GM04504 (cell line): ENCODE measurements at regions not wholly inside any gene's neighbourhood (a gene's known extent, or its start where the extent isn't known, plus 50 kb on each side); places are given as distances from the start of the nearest gene placed in this dataset.

Source experiments
- DNase-seq: peaks from one replicate; pipeline ENCODE4 v3.0.0-alpha.2; 2012; ENCODE audit warnings: low read depth

DNA sequence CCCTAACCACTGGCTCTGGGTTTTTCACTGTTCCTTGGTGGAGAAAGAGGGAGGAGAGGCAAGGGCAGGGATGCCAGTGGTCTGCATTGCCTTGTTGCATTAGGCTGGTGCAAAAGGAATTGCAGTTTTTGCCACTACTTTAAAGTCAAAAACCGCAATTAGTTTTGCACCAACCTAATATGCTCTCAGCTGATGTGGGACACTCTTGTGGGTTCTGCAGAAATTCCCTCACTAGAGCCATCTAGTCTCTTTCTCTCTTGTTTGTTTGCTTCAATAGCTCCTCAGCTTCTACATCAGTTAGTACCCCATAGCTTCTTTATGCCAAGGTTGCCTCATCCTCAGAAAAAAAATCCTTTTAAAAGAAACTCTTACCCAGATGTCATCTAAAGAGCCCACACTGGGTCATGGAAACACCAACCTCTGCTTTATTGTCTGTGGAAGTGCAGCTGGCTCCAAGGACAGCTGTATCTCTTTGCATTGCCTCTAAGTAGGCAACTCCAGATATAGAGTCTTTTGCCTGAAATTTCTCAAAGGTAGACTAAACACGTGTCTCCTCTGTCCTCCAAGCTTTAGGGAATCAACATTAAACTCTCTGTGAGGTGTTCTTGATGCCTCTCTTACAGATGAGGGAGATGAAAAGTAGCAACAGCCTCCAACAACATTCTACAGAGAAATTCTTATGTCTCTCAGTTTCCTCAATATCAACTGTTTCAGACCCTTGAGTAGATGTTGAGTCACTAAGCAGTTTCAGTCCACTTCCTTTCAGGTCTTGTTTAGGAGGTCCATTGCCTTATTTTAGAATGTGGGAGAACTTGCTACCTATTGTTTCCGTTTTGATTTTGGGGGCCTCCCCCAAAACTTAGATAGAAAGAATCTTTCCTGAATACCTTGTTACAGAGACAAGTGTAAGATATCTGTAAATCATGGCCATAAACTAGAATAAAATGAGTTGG is 84.9 kb upstream of the MEF2C start:
- DNase-seq = no peak

DNA sequence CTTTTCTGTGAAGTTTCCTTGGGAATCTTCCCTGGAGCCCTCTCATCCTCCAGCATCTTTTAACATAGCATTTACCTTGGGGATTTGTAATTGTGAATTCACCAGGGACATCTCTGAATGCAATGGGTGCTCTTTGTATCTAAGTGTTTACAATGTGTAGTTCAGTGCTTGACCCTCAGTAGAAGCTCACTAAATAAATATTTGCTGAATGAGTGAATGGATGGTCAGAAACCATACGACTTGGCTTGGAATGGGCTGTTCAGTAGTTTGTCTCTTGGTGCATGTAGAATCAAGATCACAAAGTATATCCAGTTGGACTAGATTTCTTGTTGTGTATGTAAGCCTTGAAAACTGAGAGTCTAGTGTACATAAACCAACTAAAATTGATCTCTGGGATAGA is 81.8 kb upstream of the MEF2C start:
- DNase-seq = no peak

DNA sequence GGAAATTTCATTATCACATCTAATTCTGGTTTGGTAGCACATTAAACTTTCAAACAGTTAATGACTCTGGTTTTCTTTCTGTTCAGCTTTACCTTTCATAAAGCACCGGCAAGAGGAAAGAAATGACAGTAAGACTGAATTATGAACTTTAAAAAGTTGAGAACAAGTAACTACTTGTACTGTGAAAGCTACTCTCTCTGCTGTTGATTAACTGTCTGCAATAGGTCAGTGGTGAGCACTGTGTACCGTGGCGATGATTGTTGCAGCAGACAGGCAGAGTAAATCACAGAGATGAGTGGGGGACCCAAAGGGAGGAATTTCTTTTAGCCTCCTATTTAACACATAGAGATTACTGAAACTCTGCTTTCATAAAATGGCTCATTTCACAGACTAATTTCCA is 74.0 kb upstream of the MEF2C start:
- DNase-seq = no peak

DNA sequence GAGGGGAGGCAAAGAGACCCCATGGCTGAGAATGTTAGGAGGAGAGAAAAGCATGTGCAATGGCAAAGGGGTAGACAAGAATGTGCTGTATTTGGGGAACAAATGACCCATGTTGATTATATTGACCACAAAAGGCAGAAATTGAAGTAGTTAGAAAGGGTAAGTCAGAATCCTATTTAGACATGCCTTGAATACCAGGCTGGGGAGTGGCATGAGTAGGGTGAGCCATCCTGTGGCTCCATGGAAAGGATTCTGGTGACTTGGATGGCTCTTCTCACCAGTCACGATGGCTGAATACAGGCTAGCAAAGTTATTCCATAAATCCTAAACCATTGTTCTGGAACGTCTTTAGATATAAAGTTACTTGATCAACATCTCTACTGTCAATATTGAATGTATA is 73.4 kb upstream of the MEF2C start:
- no peak for DNase-seq

DNA sequence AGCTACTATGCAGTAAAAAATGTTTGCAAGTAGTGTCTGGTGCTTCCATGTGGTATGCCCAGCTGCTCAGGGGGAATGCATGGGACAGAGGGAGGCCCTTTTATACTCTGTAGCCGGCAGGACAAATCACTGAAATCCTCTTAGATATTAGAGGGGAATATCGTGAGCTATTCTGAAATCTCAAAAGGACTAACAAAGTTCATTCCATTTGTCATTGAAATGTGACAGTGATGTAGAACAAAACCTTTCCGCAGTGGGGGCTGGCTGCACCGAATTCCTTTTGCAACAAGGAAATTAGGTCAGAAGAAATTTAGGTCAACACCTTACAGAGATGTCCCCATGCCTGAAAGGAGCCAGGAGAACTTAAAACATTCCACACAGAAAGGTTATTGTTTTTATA is 72.4 kb upstream of the MEF2C start:
- DNase-seq = no peak

DNA sequence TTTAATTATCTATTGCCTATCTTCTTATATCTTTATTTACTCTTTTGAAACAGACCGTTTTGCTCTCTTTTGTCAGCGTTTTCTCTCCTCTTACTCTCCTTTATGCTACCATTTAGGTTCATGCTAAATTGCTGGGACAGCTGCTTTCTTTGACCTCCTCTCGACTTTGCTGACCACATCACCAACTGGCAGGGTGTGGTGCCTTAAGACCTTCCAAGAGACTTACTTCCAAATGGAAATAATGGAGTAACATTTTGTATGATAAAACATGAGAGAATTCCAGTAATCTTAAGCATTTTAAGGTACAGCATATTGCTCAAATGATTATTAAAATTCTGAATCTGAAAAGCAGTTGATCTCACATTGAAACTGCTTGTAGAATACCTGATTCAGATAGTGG is 71.5 kb upstream of the MEF2C start:
- DNase-seq = no peak

DNA sequence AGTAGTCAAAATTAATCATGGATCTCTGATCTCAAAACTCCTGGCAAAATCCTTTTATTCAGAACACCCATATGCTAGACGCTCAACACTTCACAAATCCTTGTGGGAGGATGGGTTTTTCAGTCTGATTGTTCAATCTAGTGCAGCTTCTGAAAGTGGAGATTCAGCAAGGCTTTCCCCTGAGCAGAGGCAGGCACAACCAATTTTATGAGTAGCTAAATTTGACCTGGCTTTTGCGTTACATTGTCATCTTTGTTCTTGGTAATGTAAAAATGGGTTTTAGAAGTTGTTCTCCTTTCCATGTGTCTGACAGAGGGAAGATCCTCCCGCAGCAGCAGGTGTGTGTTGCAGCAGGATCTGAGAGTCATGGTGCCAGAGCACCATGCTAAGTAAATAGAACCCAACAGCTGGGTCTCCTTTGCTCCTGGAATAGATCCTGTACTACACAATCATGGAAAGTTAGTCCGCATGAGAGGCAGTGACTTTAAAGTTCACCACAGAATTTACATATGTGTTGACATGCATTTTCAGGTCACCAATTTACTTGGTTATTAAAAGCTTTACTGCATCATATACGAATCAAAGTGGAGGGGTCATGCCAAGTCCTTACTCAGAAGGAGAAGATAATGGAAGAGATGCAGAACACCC is 70.1 kb upstream of the MEF2C start:
- DNase-seq = no peak

DNA sequence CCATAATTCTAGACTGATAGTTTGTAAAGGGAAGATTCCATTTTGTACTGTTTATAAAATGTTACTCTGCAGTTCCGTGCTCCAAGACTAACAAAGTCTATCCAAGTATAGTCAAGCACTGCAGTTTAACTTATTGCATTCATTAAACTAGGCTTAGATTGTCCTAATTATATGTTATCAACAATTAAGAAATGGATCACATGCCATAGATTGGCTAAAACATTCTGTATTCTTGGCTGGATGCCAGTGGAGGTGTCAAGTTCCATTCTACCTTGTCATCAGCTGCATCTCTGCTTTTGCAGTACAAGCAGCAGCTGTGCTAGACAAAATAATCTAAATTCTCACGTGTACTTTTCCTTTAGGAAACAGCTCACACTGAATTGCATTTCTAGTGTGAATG is 69.4 kb upstream of the MEF2C start:
- no peak for DNase-seq

DNA sequence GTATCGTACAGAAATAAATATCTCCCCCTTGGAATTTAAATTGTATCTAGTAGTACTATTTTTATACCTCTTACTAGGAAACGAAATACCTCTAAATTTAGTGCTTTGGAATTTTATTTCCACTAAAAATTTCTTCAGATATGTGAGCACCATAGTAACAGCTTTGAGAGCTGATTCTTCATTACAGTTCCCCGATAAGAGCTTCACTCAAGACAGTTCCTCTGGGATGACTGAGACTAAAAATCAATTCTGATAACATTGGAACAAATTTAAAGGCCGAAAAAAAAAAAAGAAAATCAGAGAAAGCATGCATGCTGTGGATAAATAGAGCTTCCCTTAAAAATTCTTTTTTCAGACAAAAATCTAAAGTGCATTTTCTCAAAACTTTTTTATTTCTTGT is 68.5 kb upstream of the MEF2C start:
- DNase-seq = no peak

DNA sequence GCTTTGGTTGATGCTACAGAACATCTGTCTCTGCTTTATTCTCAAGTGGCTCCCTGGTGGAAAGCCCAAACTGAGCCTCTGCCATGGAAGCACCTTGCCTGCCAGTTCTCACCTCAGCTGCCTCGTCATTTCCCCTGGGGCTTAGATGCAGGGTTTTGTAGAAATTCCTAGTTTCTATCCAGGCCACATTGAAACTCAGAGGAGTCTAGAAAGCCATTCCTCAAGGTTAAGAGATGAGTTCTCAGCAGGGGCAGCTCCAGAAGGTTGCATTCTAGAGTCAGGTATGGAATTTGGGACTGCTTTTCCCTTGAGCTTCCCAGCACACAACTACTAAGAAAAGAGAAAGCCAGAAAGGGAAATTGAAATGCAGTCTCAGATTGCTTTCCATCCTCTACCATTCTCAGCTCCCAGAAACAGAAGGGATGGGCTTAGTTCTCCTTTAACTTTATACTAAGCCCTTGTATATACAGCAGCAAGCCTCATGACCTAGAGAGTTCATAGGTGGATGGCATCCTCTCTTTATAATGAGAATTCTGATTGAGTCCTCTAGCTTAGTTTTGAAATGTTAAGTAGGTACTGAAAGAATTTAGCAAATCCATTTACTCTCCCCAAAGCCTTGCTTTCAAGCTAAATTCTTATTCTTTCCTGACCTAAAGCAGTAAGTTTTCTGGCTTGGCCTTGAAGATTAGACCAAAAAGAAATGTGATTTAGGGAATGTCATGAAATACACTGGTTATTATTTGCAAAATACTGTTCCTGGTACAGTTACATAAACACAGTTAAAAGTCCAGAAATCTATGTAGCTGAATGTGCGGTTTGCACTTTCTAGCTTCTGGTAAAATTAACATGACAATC is 66.0 kb upstream of the MEF2C start:
- DNase-seq = no peak

DNA sequence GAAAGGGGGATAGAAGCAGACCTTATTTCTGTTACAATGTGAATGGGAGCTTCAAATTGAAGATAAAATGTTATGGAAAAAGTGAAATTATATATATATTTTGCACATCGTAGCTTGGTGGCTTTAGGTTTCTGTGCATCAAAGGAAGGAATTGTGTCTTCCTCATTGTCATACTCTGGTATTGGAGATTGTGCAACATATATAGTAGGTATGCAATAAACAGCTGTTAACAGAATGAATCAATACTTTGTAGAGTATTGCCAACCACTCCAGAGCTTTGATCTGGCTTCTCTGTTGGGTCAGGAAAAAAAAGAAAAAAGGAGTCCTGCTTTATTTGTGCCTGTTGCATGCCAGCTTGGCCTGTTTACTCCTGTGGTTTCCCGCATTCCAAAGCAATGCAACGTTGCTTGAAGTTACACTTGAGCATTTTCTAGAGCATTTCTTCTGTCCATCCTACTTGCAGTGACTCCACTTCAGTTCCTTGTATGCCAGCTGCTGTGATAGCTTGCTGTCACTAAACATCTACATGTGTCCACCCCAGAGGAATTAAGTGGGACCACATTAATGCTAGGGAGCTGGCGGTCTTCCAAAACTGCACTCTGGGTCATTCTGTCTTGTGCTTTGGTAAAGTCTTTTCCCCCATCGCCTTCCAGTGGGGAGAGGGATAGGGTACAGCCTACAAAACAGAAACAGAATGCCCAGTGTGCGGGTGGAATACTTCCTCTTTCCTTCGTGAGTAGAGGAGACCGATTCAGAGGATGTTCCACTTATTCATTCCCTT is 62.0 kb upstream of the MEF2C start:
- DNase-seq = no peak

DNA sequence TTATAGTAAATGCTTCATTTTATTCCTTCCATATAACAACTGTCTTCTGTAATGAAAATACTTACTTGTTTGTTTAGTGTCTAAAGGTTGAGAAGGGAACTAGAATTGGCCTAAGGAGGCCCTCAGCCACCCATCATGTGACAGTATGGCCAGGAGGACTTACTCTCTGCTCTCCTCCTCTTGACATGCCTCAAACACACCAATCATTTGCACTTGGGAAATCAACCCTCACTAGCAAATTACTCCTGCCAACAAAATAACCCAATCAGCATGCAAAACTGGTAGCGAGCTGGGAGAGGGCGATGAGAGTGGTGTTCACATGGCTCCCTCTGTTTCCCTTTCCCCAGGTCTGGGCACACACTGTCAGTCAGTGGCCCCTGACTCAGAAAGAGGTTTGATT is 58.6 kb upstream of the MEF2C start:
- no peak for DNase-seq

DNA sequence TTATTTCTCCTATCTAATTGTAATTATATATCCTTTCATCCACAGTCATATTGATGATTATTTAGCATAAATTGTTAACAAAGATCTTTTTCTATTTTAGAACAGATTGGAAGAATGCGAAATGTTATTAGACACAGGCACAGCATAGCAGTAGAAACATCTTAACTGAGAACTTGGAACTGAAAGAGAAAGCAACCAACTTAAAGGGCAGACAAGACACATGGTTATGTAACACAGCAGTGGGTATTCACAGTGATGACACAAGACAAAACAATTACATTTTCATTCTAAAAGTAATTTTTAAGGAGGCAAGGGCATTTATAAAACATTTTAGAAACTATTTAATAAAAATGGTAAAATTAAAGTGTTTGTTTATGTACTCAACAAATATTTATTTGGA is 57.7 kb upstream of the MEF2C start:
- DNase-seq = no peak

DNA sequence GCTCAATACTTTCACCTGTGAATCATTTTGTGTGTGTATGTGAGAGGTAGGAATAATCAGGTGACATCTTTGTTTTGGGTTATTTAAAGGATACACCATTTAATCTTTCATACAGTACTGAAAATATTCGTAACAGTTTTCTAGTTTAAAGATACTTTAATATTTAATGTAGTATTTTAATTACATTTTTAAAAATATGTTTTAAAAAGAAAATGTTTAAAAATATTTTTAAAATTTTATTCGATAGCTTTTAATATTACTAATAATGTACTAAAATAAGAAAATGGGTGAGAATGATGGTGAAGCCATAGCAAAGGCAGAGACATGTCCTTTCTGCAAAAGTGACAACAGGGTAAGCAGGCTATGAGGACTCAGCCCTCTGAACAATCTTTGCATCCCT is 56.3 kb upstream of the MEF2C start:
- no peak for DNase-seq

DNA sequence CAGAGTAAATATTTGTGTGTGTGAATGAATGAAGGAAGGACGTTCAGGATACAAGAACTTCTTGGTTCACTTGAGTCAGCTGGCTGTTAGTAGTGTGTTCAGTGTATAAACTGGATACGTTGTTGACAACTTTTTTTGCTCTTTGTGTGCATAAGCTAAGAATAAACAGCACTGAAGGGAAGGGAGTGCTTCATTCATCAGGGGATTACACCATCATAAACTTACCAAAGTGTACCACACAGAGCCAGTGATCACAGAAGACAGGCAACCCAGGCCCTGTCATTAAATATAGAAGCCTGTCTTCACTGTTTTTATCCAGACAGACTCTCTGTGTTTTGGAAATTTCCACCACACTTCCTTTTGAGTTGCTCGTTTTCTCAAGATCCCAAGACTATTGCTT is 55.5 kb upstream of the MEF2C start:
- no peak for DNase-seq

DNA sequence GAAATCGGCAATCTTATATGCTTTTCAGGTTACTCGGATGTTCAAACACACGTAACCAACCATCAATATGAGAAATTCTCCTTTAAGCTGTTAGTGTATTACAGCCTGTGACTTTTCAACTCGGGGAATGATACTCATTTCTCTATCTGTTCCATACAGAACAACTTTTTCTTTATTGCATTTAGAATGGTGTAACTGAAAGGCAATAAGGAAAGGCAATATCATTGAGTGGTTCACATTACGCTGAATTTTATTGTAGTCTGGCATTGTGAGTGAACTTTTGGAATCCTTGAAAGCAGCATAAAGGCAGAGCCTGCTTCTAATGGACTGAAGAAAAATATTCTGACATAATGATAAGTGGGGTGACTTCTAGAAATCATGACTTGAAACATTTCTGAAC is 54.4 kb upstream of the MEF2C start:
- DNase-seq = no peak

DNA sequence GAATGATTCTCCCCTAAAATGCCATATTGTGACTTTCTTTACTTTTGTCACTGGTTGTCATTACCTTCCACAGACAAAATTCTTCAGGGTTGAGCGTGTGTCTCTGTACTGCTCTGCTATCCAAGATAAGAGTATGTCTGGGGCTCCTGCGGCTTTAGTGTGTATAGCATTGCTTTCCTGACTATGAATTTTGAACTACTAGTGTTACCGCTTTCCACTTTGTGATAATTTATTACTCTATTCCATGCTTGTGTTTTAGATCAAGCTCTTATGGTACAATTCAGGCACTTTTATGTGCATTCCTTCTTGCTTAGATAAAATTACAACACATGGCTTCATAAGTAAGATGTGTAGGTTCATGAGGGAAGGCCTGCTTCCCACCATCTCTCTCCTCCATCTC is 51.5 kb upstream of the MEF2C start:
- DNase-seq = no peak
